ENCODE measurements at regions not wholly inside any gene's neighbourhood (a gene's known extent, or its start where the extent isn't known, plus 50 kb on each side); places are given as distances from the start of the nearest gene placed in this dataset.

DNA sequence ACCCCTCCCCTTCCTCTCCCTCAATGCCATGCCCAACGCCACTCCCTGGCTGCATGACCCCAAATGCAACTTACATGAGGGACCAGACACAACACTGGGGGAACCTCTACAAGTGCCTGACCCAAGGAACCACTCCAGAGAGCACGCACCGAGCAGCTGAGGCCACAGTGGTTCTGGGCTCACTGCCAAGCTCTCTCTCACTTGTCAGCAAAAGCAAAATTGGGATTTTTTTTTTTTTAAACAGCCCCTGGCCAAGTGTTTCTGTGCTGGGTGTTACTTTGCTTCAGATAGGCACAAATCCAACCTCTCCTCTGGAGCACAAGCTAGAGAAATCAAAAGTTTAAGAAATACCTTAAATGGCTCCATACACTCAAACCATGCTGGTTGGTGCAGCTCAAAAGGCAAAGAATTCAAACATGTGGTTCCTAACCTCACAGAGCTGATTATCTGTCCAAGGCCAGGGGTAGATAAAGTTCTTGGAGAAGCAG lies 363.0 kb downstream of the SETD4 start:
- TF ChIP-seq, protein P1, sequence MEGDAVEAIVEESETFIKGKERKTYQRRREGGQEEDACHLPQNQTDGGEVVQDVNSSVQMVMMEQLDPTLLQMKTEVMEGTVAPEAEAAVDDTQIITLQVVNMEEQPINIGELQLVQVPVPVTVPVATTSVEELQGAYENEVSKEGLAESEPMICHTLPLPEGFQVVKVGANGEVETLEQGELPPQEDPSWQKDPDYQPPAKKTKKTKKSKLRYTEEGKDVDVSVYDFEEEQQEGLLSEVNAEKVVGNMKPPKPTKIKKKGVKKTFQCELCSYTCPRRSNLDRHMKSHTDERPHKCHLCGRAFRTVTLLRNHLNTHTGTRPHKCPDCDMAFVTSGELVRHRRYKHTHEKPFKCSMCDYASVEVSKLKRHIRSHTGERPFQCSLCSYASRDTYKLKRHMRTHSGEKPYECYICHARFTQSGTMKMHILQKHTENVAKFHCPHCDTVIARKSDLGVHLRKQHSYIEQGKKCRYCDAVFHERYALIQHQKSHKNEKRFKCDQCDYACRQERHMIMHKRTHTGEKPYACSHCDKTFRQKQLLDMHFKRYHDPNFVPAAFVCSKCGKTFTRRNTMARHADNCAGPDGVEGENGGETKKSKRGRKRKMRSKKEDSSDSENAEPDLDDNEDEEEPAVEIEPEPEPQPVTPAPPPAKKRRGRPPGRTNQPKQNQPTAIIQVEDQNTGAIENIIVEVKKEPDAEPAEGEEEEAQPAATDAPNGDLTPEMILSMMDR (IDR thresholded peaks at IDR 0.05; ENCODE audit: extremely low read depth in 1 of 2, insufficient read depth in 1 of 2, low read depth in 1 of 2, low read length in 2 of 2), result no peak
- TF ChIP-seq POLR2A (IDR thresholded peaks at IDR 0.05; ENCODE audit: low read depth, low read length) (no peak), EZH2 (IDR thresholded peaks at IDR 0.05; ENCODE audit: borderline replicate concordance, low read depth, low read length, severe bottlenecking) (no peak), JUN (IDR thresholded peaks at IDR 0.05; ENCODE audit: borderline replicate concordance, insufficient read depth, insufficient read length, low read depth) (no peak), POLR2AphosphoS5 (IDR thresholded peaks at IDR 0.05; ENCODE audit: insufficient read depth, low read depth, low read length) (no peak), GATA2 (IDR thresholded peaks at IDR 0.05; ENCODE audit: insufficient read depth, insufficient read length, low read depth, low read length) (no peak)
- TF ChIP-seq, protein P2, sequence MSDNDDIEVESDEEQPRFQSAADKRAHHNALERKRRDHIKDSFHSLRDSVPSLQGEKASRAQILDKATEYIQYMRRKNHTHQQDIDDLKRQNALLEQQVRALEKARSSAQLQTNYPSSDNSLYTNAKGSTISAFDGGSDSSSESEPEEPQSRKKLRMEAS (IDR thresholded peaks at IDR 0.05; ENCODE audit: insufficient read depth, insufficient read length), result no peak

Measured in endothelial cell of umbilical vein (primary cell).